A673 (cell line): ENCODE measurements at regions not wholly inside any gene's neighbourhood (a gene's known extent, or its start where the extent isn't known, plus 50 kb on each side); places are given as distances from the start of the nearest gene placed in this dataset.

Experiments
- CTCF ChIP-seq: fragments of 300-800, 200-600 bp; sonication (generic); conservative IDR thresholded peaks from 2 replicates; pipeline ENCODE4 v1.5.1; 2017; ENCODE audit warnings: low read depth, mild to moderate bottlenecking, antibody characterized with exemption, low read length, moderate library complexity, mixed read lengths
- EZH2 ChIP-seq: fragments of 200-600 bp; sonication (generic); IDR thresholded peaks from 2 replicates; pipeline ENCODE4 v1.6.1; 2017; ENCODE audit warnings: borderline replicate concordance, low read depth, mild to moderate bottlenecking, mixed read lengths, antibody characterized with exemption, low read length; ENCODE audit not compliant: poor library complexity, severe bottlenecking

GRCh38 chr14:40983604-40984003 is 623.1 kb upstream of the LRFN5 start:
- TF ChIP-seq CTCF (no peak), EZH2 (no peak)
